GM23248 (cell line): ENCODE measurements at regions not wholly inside any gene's neighbourhood (a gene's known extent, or its start where the extent isn't known, plus 50 kb on each side); places are given as distances from the start of the nearest gene placed in this dataset.

Experiments
- EZH2 ChIP-seq: fragments of 200-600 bp; sonication (generic); IDR thresholded peaks from 2 replicates; pipeline ENCODE4 v1.6.1; 2018; ENCODE audit warnings: antibody characterized with exemption, mild to moderate bottlenecking; ENCODE audit not compliant: insufficient read depth, poor library complexity, severe bottlenecking
- EZH2phosphoT487 ChIP-seq: fragments of 200-600 bp; sonication (generic); IDR thresholded peaks from 2 replicates; pipeline ENCODE4 v1.6.1; 2018; ENCODE audit warnings: antibody characterized with exemption, moderate library complexity, mild to moderate bottlenecking, low read depth; ENCODE audit not compliant: insufficient read depth

GRCh38 chr1:91610789-91611188 lies 110.1 kb downstream of the CDC7 start:
- TF ChIP-seq EZH2: no peak
- TF ChIP-seq EZH2phosphoT487: no peak
